ENCODE measurements at regions not wholly inside any gene's neighbourhood (a gene's known extent, or its start where the extent isn't known, plus 50 kb on each side); places are given as distances from the start of the nearest gene placed in this dataset.
"Not testable (repeated sequence)": the region's sequence is repeated elsewhere in the genome, so short reads cannot be mapped to it uniquely, and the experiment has no call there.

- no peak overlapping the region for H3K4me3 ChIP-seq (ENCODE audit: low read depth, poor library complexity, severe bottlenecking)
- 66 to 69% methylated on average over 4 of the region's 4 CpGs for WGBS, 2 donors
- TF ChIP-seq CTCF (IDR thresholded peaks at IDR 0.05) (no peak), POLR2A (IDR thresholded peaks at IDR 0.05) (no peak)
- intact Hi-C loops (cut with DNase I; ENCODE audit: low total_unique reads), result no loop called here
- no peak for DNase-seq (ENCODE audit: low spot score in 2 of 2)
These were observed 251.5 kb upstream of the SOX9 start for GRCh38 chr17:71869293-71869692.

GRCh38 chr17:71869841-71870545 lies 250.8 kb upstream of the SOX9 start:
- no peak for TF ChIP-seq POLR2A (IDR thresholded peaks at IDR 0.05)
- no peak for TF ChIP-seq CTCF (IDR thresholded peaks at IDR 0.05)
- intact Hi-C loops (cut with DNase I; ENCODE audit: low total_unique reads), result no loop called here
- DNase-seq (ENCODE audit: low spot score in 2 of 2), result no peak
- 76% methylated on average over 6 of the region's 6 CpGs for WGBS, 2 donors
- H3K4me3 ChIP-seq (ENCODE audit: low read depth, poor library complexity, severe bottlenecking), result no peak overlapping the region

GRCh38 chr17:71870546-71870862 lies 250.3 kb upstream of the SOX9 start:
- intact Hi-C loops (cut with DNase I; ENCODE audit: low total_unique reads), result no loop called here
- DNase-seq (ENCODE audit: low spot score in 2 of 2), result no peak
- no peak overlapping the region for H3K4me3 ChIP-seq (ENCODE audit: low read depth, poor library complexity, severe bottlenecking)
- 13 to 23% methylated on average over 1 of the region's 1 CpG for WGBS, 2 donors
- TF ChIP-seq CTCF (IDR thresholded peaks at IDR 0.05) (no peak), POLR2A (IDR thresholded peaks at IDR 0.05) (no peak)

GRCh38 chr17:71872843-71873485 lies 247.9 kb upstream of the SOX9 start:
- no peak for DNase-seq (ENCODE audit: low spot score in 2 of 2)
- intact Hi-C loops (cut with DNase I; ENCODE audit: low total_unique reads), result no loop called here
- TF ChIP-seq POLR2A (IDR thresholded peaks at IDR 0.05), result no peak
- no peak for TF ChIP-seq CTCF (IDR thresholded peaks at IDR 0.05)
- no peak overlapping the region for H3K4me3 ChIP-seq (ENCODE audit: low read depth, poor library complexity, severe bottlenecking)
- WGBS, 2 donors, result 79 to 83% methylated on average over 6 of the region's 6 CpGs

GRCh38 chr17:71874773-71875172 lies 246.0 kb upstream of the SOX9 start:
- WGBS, 2 donors, result 74 to 77% methylated on average over 2 of the region's 2 CpGs
- DNase-seq (ENCODE audit: low spot score in 2 of 2); intact Hi-C loops (cut with DNase I; ENCODE audit: low total_unique reads); H3K4me3 ChIP-seq (ENCODE audit: low read depth, poor library complexity, severe bottlenecking): not testable (repeated sequence)

- TF ChIP-seq CTCF (IDR thresholded peaks at IDR 0.05) (no peak), POLR2A (IDR thresholded peaks at IDR 0.05) (no peak)
- no peak overlapping the region for H3K4me3 ChIP-seq (ENCODE audit: low read depth, poor library complexity, severe bottlenecking)
- DNase-seq (ENCODE audit: low spot score in 2 of 2), result no peak
- intact Hi-C loops (cut with DNase I; ENCODE audit: low total_unique reads), result no loop called here
- WGBS, 2 donors, result 21 to 24% methylated on average over 1 of the region's 1 CpG
These were observed 242.5 kb upstream of the SOX9 start for GRCh38 chr17:71878271-71878670.
